NCI-H2171 (cell line): ENCODE measurements at regions not wholly inside any gene's neighbourhood (a gene's known extent, or its start where the extent isn't known, plus 50 kb on each side); places are given as distances from the start of the nearest gene placed in this dataset.
"Not testable (repeated sequence)": the region's sequence is repeated elsewhere in the genome, so short reads cannot be mapped to it uniquely, and the experiment has no call there.

Experiments
- DNase-seq: peaks from one replicate; lab custom pipeline; 2025; lab: John Stamatoyannopoulos, UW

- DNase-seq, result no peak
Measured at GRCh38 chr5:152178350-152178699, 226.8 kb downstream of the NMUR2 start.

- no peak for DNase-seq
Measured at GRCh38 chr5:152177626-152178349, 227.3 kb downstream of the NMUR2 start.

- no peak for DNase-seq
Measured at GRCh38 chr5:152171888-152172287, 233.2 kb downstream of the NMUR2 start.

- DNase-seq, result no peak
Measured at GRCh38 chr5:152170350-152170749, 234.7 kb downstream of the NMUR2 start.

GRCh38 chr5:152164860-152165259 is 240.2 kb upstream of the GLRA1 start:
- DNase-seq, result no peak

GRCh38 chr5:152159894-152160293 is 235.2 kb upstream of the GLRA1 start:
- DNase-seq, result not testable (repeated sequence)

DNA sequence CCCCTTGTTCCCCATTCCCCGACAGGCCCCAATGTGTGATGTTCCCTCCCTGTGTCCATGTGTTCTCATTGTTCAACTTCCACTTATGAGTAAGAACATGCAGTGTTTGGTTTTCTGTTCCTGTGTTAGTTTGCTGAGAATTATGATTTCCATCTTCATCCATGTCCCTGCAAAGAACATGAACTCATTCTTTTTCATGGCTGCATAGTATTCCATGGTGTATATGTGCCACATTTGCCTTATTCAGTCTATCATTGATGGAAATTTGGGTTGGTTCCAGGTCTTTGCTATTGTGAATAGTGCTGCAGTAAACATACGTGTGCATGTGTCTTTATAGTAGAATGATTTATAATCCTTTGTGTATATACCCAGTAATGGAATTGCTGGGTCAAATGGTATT is 229.8 kb upstream of the GLRA1 start:
- not testable (repeated sequence) for DNase-seq

- DNase-seq, result no peak
Measured at GRCh38 chr5:152151940-152152339, 227.3 kb upstream of the GLRA1 start.

DNA sequence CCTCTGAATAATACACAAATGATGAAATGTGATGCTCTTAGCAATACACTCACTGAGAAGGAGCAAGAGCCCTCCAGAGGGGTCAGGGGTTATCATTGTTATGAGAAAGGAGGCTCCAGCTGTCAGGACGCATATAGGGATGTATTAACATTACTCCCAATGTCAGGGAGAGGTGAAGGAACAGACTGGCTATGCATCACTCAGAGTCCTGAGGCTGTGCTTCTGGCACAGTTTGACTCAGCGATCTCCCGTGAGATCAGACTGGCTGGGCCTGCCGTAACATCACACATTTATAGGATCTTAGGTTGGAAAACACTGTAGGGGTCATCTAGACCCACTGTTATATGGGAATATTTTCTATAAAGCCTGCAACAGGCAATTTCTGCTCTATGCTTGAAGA is 226.5 kb upstream of the GLRA1 start:
- no peak for DNase-seq

- DNase-seq, result no peak
Measured at GRCh38 chr5:152147286-152147685, 222.6 kb upstream of the GLRA1 start.

- DNase-seq, result no peak
Measured at GRCh38 chr5:152146566-152146965, 221.9 kb upstream of the GLRA1 start.

- DNase-seq, result no peak
Measured at GRCh38 chr5:152144556-152144955, 219.9 kb upstream of the GLRA1 start.

DNA sequence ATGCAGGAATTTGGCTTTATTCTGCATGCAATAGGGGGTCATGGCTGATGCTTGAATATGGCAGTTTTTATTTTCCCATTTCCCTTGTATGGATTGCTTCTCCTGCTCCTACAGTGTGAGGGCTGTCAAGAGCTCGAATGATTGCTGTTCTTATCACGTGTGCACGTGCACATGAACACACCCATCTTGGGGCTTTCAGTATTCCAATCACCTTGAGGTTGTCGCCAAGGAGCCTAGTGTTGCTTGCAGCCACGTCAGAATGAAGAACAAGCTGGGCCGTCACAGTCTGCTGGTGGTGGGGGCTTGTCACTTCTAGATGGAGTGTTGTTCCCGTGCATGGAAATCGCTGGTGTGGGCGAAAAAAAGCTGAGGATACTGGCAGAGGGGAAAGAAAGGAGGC is 219.4 kb upstream of the GLRA1 start:
- no peak for DNase-seq

GRCh38 chr5:152142840-152143469 is 218.3 kb upstream of the GLRA1 start:
- peak; percentile 22 for DNase-seq

- no peak for DNase-seq
Measured at GRCh38 chr5:152140347-152140746, 215.7 kb upstream of the GLRA1 start.

DNA sequence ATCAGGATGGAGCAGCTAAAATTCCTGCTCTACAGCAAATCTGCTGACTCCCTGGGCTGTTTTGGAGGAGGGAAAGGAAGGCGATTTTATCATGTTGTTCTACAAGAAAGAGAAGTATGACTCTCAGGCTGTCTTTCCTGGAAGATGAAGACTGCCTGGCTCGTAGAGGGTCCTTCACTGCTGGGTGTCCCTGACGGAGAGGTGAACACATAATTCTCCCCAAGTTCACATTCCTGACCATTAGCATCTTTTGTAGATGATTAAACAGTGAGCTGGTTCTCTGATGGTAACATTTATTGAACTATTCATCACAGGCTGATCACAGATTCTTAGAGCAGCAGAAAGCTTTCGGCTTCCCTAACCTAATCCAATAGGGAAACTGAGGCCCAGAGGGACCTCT is 212.4 kb upstream of the GLRA1 start:
- DNase-seq, result no peak

DNA sequence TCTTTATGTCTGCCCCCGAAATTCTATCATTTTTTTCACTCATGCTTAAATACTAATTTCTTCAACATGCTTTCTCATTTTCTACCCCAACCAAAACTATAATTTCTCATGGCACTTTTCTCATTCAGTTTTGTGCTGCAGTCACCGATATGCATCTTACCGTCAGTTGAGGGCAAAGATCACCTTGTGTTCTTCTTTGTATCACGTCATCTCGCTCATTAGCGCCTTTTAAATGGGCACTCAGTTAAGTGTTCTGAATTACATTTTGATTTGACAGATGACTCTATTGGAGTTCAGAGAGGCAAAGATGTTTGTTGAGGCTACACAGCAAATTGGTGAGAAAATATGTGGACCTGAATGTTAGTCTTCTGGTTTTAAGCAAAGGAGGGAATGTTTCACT is 211.7 kb upstream of the GLRA1 start:
- DNase-seq, result no peak

- DNase-seq, result no peak
Measured at GRCh38 chr5:152135827-152136226, 211.2 kb upstream of the GLRA1 start.

DNA sequence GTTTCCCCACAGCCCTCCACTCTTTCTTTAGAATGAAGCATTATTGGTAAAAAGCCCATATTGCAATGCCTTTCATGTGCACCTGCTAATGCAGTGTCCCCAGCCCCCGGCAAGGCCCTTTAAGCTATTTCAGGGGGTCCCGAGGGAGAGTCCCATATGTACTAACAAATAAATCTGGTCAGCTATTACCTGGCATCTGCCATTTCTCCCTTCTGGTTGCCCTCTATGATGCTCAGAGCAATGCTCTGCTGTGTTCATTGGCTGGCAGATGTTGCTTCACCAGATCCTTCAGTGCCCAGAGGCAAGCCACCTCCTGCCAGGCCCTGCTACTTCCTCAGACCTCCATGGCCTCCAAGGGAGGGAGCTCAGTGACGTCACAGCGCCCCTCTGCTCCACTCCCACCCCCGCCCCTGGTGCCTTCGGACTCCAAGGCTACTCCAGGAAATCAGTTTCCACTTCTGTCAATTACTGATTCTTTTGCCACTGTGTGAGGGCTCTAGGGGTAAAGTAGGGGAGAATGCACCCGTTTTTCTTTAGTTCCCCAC is 201.1 kb upstream of the GLRA1 start:
- DNase-seq, result no peak

DNA sequence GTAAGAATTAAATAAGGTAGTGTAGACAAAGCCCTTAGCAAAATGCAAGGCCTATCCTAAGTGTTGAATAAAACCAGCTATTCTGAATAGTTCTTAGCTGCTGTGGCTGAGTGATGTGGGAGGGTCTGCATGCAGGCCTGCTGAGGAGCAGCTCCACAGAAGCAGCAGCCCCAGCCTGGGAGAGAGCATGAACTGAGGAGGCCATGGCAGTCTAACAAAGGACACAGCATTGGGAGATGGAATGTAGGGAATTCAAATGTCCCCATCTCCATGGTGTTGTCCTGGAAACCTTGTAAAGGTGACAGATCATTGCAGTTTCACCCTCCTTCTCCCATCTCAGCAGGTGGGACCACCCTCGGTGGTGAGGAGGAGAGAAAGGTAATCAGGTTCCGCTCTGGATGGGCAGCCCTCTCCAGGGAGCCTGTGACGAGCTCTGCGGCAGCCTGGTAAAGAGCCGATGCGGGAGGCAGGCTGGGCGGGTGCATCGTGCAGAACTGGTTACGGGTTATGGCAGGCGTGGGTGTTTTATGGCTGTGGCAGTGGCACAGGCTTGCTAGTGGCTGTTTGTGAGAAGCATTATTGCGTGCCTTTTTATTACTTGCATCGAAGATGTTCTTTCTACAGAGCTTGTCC is 199.9 kb upstream of the GLRA1 start:
- no peak for DNase-seq

GRCh38 chr5:152118676-152119470 is 194.2 kb upstream of the GLRA1 start:
- DNase-seq, result no peak

DNA sequence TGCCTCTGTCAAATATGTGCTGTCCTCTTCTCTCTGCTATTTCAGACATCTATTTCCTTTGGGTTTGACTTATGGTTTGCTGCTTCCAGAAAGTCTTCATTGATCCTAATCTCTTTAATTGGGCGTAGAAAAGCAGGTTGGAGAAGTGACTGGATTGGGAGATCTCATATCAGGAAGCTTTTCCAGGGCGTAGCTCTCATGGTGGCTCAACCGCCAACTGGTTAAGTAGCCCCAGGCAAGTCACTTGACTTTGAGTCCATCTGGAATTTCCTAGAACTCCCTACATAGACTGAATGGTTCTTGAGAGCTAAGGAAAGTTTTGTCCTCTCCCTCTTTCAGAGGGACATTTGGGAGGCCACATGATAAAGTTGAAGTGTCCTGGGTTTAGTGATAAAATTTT is 192.3 kb upstream of the GLRA1 start:
- DNase-seq, result no peak
